Small intestine (tissue), 7 donors: ENCODE measurements at regions not wholly inside any gene's neighbourhood (a gene's known extent, or its start where the extent isn't known, plus 50 kb on each side); places are given as distances from the start of the nearest gene placed in this dataset.
"Not testable (repeated sequence)": the region's sequence is repeated elsewhere in the genome, so short reads cannot be mapped to it uniquely, and the experiment has no call there.

Source experiments
- DNase-seq, 2 donors: peaks; one replicate each; pipeline versions ENCODE4 v3.0.0 to v3.0.0-alpha.2; 2013
- FAIRE-seq: peaks from 2 replicates; lab custom pipeline; 2012; peaks lifted over from hg19 to GRCh38; lab: Jason Lieb, UNC
- H3K27ac ChIP-seq, 3 donors: one replicate each; pipeline ENCODE4 v1.5.1; 2013; ENCODE audit warnings: low read length in 2 of 3, mild to moderate bottlenecking in 2 of 3, control low read depth in 1 of 3, inconsistent platforms in 1 of 3, low read depth in 1 of 3, moderate library complexity in 1 of 3
- H3K27me3 ChIP-seq, 3 donors: one replicate each; pipeline ENCODE4 v1.6.1; 2013; ENCODE audit warnings: low read length in 3 of 3, inconsistent platforms in 1 of 3; ENCODE audit not compliant: control insufficient read depth in 3 of 3, insufficient read depth in 3 of 3
- H3K36me3 ChIP-seq, 3 donors: one replicate each; pipeline ENCODE4 v1.6.1; 2013; ENCODE audit warnings: low read length in 3 of 3, inconsistent platforms in 1 of 3, low read depth in 1 of 3, mild to moderate bottlenecking in 1 of 3, moderate library complexity in 1 of 3; ENCODE audit not compliant: control insufficient read depth in 3 of 3, insufficient read depth in 2 of 3
- H3K4me1 ChIP-seq, 3 donors: one replicate each; pipeline ENCODE4 v1.6.1; 2013; ENCODE audit warnings: low read length in 2 of 3, inconsistent platforms in 1 of 3, low read depth in 1 of 3, mild to moderate bottlenecking in 1 of 3, moderate library complexity in 1 of 3; ENCODE audit not compliant: control insufficient read depth in 3 of 3, insufficient read depth in 2 of 3
- H3K4me3 ChIP-seq, 3 donors: one replicate each; pipeline ENCODE4 v1.5.1; 2013; ENCODE audit warnings: low read length in 3 of 3, control low read depth in 1 of 3, inconsistent platforms in 1 of 3, low read depth in 1 of 3, mild to moderate bottlenecking in 1 of 3, moderate library complexity in 1 of 3
- H3K9me3 ChIP-seq, 2 donors: one replicate each; pipeline ENCODE4 v1.6.1; 2013; ENCODE audit warnings: low read depth in 1 of 2, low read length in 1 of 2; ENCODE audit not compliant: control insufficient read depth in 2 of 2, insufficient read depth in 1 of 2
- WGBS, 3 donors: extraction: QIAGEN DNeasy Blood & Tissue Kit; methylation state at CpG; one replicate each; pipeline ENCODE4 v1.1.7; 2013; 5-methylcytosine and 5-hydroxymethylcytosine counted together
- donor health status: healthy with polysubstance abuse.
- donor health status: control.
- donor health status: control.
- donor health status: Bipolar disorder and iron deficiency.
- donor health status: healthy.

DNA sequence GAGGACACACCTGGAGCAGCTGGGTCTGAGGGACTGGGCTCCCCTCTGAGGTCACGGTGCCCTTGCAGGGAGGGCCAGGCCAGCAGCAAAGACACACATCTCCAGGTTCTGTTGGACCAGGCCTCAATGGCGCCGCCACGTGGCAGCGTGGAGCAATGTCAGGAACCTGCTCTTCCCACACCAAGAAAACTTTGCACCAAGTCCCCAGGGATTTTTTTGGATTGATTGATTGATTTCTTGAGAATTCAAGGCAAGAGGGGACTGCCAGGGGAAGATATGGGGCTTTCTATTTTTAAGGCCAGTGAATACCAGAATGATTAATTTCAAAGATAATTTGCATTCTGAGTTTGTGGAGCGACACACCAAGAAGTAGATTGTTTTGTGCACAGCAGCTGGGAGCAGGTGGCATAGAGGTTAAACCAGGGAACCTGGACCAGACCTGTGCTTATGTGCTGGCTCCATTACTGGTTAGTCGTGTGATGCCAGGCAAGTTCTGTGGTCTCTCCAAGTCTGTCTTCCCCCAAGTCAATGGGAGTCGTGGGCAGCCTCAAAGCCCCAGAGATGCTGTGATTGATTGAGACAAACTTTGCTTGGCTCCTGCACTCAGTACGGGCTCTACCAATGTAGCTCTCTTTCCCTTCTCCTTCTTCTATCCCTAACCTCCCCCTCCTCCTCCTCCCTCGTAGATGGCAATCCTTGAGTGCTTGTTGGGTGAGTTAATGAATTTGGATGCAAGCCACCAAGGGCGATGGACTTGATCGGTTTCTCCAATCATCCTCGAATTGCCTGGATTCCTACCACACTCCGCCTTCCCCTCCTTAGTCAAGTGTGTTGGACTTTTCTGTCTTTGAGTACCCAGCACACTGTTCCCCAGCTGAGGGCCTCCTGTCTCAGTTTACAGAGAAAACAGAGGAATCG lies 96.2 kb upstream of the TRPM1 start:
- H3K36me3 ChIP-seq, result no peaks in the 10 kb centered on the region
- FAIRE-seq (no peak), DNase-seq (peak in 1 of 2 donors; percentile 50)
- WGBS, 3 donors, result 49 to 54% (median 53%) methylated on average over 15 of the region's 15 CpGs
- H3K4me1 ChIP-seq, result peaks cover 0 to 3% (median 0%) of the 10 kb centered on the region in 3 donors
- peaks cover 0 to 2% (median 0%) of the 10 kb centered on the region in 3 donors for H3K27me3 ChIP-seq
- peaks cover 0 to 4% of the 10 kb centered on the region in 2 donors for H3K9me3 ChIP-seq
- no peak overlapping the region for H3K27ac ChIP-seq
- H3K4me3 ChIP-seq, result no peak overlapping the region

DNA sequence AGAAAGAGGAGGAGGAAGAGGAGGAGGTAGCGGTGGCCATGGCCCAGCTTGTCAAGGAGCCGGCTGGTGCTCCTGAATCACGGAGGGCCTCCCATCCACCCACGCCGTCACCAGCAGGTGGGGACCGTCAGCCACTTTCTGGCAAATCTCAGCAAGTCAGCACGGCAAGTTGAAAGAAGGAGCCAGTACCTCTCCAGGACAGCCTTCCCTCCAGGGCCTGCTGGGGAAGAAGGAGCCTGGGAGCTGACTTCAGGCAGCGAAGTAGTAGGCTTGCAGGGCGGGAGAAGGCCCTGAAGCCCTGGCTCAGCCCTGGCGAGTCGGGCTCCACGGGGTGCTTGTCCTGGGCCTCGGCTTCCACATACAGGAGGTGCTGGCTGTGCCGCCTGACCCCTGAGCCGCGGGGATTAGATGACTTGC lies 99.2 kb upstream of the TRPM1 start:
- H3K27me3 ChIP-seq, result peaks cover 0 to 2% (median 0%) of the 10 kb centered on the region in 3 donors
- no peaks in the 10 kb centered on the region for H3K9me3 ChIP-seq
- no peak for FAIRE-seq
- peaks cover 0 to 4% (median 0%) of the 10 kb centered on the region in 3 donors for H3K4me1 ChIP-seq
- no peak overlapping the region for H3K27ac ChIP-seq
- no peaks in the 10 kb centered on the region for H3K36me3 ChIP-seq
- DNase-seq, result peak; percentile 67 to 85
- no peak overlapping the region for H3K4me3 ChIP-seq
- WGBS, 3 donors, result 57 to 62% (median 58%) methylated on average over 16 of the region's 16 CpGs

DNA sequence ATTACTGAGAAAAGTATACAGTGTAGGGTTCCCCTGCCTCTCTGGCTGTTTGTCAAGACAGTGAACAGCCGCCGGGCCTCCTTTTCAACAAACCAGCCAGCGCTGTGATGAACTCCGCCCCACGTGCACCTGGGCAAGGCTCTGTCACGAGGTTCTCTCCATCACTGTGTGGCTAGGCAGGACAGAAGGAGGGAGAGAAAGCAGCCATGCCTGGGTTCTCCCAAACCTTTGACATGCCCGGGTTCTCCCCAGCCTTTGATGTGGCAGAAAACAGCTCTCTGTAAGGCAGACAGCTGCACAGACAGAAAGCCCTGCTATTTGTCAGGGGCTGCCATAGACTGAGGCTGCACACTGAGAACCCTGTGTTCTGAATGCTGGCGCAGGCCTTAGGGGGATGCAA lies 101.4 kb upstream of the TRPM1 start:
- no peaks in the 10 kb centered on the region for H3K9me3 ChIP-seq
- DNase-seq (peak in 1 of 2 donors; percentile 59), FAIRE-seq (no peak)
- no peak overlapping the region for H3K27ac ChIP-seq
- H3K4me1 ChIP-seq, result peaks cover 0 to 4% (median 0%) of the 10 kb centered on the region in 3 donors
- 24 to 48% (median 41%) methylated on average over 8 of the region's 8 CpGs for WGBS, 3 donors
- H3K27me3 ChIP-seq, result peaks cover 0 to 2% (median 0%) of the 10 kb centered on the region in 3 donors
- no peaks in the 10 kb centered on the region for H3K36me3 ChIP-seq
- H3K4me3 ChIP-seq, result no peak overlapping the region

DNA sequence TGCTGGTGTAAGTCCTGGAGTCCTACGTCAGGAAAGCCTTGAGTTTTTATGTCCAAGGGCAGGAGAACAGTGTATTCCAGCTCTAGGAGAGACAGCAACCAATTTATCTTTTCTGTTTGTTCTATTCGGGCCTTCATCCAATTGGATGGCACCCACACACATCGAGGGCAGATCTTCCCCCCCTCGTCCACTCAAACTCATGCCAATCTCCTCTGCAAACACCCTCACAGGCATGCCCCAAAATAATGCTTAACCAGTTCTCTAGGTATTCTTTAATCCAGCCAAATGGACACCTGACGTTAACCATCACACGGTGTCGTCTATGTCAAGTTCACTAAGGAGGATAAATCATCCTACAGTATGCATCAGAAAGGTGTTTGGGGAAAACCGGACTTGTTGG lies 102.5 kb upstream of the TRPM1 start:
- no peak for FAIRE-seq
- H3K36me3 ChIP-seq, result no peaks in the 10 kb centered on the region
- H3K4me3 ChIP-seq, result no peak overlapping the region
- no peak for DNase-seq
- no peaks in the 10 kb centered on the region for H3K9me3 ChIP-seq
- H3K27me3 ChIP-seq, result no peaks in the 10 kb centered on the region
- 86 to 90% (median 87%) methylated on average over 8 of the region's 8 CpGs for WGBS, 3 donors
- no peak overlapping the region for H3K27ac ChIP-seq
- peaks cover 0 to 6% (median 0%) of the 10 kb centered on the region in 3 donors for H3K4me1 ChIP-seq

DNA sequence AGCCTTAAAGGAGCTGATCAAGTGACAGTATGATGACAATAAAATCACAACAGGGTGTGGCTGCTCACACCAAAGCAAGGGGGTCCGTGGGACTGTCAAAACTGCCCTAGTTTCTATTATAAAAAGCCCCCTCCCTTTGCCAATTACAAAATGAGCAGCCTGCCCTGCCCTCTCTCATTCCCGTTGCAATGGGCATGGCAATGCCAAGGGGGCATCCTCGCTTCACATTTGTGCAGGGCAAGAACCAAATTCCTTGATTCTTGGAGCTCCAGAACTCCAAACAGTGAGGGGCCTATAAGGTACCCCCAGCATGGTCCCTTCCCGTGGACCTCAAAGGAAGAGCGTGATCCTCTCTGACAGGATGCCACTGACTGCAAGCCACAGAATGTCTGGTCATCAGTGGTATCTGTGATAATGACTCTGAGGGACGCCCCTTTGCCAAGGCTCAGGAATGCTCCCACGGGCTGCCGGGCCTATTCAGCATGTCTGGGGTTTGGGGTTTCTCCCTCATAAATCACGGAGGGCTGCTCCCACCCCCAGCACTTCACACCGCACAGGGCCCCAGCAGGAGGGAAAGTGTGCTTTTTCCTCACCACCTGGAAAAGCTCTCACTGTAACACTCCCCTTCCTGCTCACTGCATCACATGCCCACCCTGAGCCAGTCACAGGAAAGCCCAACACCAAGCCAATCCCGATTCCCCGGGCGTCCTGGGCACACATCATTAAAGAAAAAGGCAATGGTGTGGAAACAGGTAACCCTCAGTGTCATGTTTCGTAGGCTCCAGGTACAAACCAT lies 105.1 kb upstream of the TRPM1 start:
- Histone ChIP-seq H3K27me3 (no peaks in the 10 kb centered on the region), H3K4me3 (no peak overlapping the region), H3K4me1 (peaks cover 0 to 8% (median 0%) of the 10 kb centered on the region in 3 donors), H3K9me3 (peaks cover 0 to 4% of the 10 kb centered on the region in 2 donors), H3K36me3 (no peaks in the 10 kb centered on the region), H3K27ac (no peak overlapping the region)
- DNase-seq (no peak), FAIRE-seq (no peak)
- WGBS, 3 donors, result 77 to 78% (median 77%) methylated on average over 14 of the region's 14 CpGs

DNA sequence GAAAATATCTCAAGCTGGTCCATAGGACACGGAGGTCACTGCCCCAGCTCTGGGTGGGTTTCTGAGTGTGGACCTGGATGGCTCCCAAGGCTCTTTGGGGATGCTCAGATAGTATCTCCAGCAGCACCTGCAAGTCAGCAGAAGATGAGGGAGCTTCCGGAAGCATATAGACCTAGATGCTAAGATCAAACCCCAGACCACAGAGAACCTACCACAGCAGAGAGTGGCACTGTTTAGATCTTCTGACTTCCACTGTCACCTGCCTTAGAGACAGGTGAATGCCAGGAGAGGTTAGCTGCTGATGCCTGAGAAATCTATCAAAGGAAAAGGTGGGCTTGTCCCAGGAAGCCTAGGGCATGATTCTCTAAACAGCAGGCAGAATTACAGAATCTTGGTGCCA lies 105.7 kb upstream of the TRPM1 start:
- DNase-seq, result no peak
- WGBS, 3 donors, result 78 to 84% (median 81%) methylated on average over 2 of the region's 2 CpGs
- Histone ChIP-seq H3K27ac (no peak overlapping the region), H3K4me1 (peaks cover 0 to 8% (median 0%) of the 10 kb centered on the region in 3 donors), H3K4me3 (no peak overlapping the region), H3K27me3 (no peaks in the 10 kb centered on the region), H3K9me3 (peaks cover 0 to 4% of the 10 kb centered on the region in 2 donors), H3K36me3 (no peaks in the 10 kb centered on the region)
- no peak for FAIRE-seq

DNA sequence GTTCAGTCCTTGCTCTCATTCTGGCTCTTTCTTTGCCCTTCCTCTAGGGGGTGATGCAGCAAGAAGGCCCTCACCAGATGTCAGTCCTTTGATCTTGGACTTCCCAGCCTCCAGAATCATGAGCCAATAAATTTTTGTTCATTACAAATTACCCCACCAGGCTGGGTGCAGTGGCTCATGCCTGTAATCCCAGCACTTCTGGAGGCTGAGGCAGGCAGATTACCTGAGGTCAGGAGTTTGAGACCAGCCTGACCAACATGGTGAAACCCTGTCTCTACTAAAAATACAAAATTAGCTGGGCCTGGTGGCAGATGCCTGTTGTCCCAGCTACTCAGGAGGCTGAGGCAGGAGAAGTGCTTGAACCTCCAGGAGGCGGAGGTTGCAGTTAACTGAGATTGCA lies 106.3 kb upstream of the TRPM1 start:
- H3K4me3 ChIP-seq, H3K27me3 ChIP-seq, DNase-seq, H3K27ac ChIP-seq, H3K4me1 ChIP-seq, H3K9me3 ChIP-seq, FAIRE-seq, H3K36me3 ChIP-seq: not testable (repeated sequence)
- 94 to 100% (median 96%) methylated on average over 1 of the region's 1 CpG for WGBS, 3 donors

DNA sequence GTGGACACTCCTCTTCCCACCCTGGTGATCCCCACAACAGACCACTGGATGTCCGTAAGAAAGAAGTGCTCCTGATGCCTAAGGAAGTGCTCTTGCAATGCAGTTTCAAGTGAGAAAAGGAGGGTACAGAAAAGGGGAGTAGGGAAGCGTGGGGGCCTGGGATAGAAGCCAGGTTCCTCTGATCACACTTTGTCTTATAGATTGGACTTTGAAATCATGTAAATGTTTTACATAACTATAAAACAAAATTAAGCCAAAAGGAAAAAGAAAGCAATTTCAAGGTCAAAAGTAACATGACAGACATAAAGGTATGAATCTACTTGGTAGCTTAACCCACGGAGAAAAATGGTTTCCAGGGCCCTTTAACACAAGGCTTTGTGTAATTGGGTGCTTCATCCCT lies 107.3 kb upstream of the TRPM1 start:
- 42 to 71% (median 61%) methylated on average over 3 of the region's 3 CpGs for WGBS, 3 donors
- Histone ChIP-seq H3K9me3 (peaks cover 0 to 4% of the 10 kb centered on the region in 2 donors), H3K27ac (no peak overlapping the region), H3K4me1 (peaks cover 0 to 3% (median 0%) of the 10 kb centered on the region in 3 donors), H3K36me3 (no peaks in the 10 kb centered on the region), H3K27me3 (no peaks in the 10 kb centered on the region), H3K4me3 (no peak overlapping the region)
- peak in 1 of 2 donors; percentile 41 for DNase-seq
- FAIRE-seq, result no peak
